Activated CD4-positive, CD25-positive, alpha-beta regulatory T cell treated with anti-CD3 and anti-CD28 coated beads, Interleukin-2, amount 50 U/mL, for 16 hours (primary cell): ENCODE measurements at regions not wholly inside any gene's neighbourhood (a gene's known extent, or its start where the extent isn't known, plus 50 kb on each side); places are given as distances from the start of the nearest gene placed in this dataset.
"Not testable (repeated sequence)": the region's sequence is repeated elsewhere in the genome, so short reads cannot be mapped to it uniquely, and the experiment has no call there.

Experiments used
- DNase-seq: peaks from one replicate; pipeline ENCODE4 v3.0.0-alpha.2; 2020; ENCODE audit warnings: low read depth, low spot score

DNA sequence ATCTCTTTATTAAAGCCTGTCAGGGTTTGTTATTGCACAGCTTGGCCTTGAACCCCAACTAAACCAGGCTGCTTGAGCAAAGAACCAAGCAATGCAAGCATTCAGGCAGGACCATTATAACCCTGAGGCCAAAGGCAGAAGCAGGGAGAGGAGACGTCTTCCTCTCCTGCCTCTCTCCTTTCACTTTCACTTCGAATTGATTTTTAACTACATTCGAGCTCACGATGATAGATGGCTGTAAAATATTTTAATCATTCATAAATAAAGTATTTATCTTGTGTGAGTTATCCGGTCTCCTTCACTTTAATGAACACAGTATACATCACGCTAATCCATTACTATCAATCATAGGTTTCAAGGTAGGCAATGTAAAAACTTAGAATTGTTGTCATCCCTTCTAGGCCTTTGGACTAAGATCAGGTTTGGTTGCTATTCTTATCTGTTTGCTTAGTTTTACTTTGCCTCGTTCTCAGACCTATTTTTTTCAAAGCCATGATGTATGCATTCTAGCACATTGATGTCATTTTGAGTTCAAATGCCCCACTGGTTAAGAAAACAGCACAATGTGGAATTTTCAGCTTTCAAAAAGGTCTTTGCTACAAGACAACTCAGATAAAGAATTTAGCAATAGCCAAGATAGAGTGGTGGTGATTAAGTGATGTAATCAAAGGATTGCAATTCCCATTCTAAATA lies 480.2 kb upstream of the RUNX1 start:
- DNase-seq, result no peak

GRCh38 chr21:35528116-35529042 lies 479.3 kb upstream of the RUNX1 start:
- DNase-seq, result no peak

GRCh38 chr21:35527358-35527757 lies 478.3 kb upstream of the RUNX1 start:
- no peak for DNase-seq

DNA sequence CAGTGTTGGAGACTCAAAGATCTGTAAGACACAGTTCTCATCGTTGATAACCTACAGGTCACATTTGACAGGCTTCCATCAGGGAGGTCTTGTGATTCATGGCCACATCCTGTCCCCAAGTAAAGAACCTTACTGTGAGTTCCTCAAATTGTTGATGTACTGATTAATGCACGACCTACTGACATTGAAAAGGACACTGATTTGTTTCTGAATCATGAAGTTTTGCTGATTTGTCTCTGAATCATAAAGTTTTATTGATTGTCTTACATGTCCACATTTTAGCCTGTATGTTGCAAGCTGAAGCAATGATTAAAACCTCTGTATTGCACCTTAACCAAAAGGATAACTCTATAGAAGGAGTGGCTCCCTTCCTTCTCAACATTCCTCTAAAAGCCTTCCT lies 476.3 kb upstream of the RUNX1 start:
- no peak for DNase-seq

GRCh38 chr21:35521852-35522505 lies 472.9 kb upstream of the RUNX1 start:
- no peak for DNase-seq

GRCh38 chr21:35521293-35521692 lies 472.2 kb upstream of the RUNX1 start:
- no peak for DNase-seq

- DNase-seq, result no peak
These were observed 471.8 kb upstream of the RUNX1 start for GRCh38 chr21:35520856-35521255.

DNA sequence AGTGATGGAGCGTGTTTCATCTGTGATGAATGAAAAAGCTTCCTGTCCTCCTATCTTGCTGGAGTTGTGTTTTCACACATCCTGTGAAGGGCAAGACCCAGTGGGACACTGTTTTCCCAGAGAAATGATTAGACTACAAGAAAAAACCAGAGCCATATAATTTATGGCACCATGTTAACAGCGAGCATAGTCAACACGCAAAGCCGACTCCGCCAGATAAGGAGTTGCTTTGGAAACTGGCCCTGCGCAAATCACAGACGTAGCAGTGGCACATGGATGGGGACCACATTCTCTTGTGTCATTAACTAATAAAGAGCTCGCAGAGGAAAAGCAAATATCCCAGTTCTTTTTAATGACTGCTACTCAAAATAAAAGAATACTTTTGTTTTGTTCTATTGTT lies 471.2 kb upstream of the RUNX1 start:
- DNase-seq, result no peak

DNA sequence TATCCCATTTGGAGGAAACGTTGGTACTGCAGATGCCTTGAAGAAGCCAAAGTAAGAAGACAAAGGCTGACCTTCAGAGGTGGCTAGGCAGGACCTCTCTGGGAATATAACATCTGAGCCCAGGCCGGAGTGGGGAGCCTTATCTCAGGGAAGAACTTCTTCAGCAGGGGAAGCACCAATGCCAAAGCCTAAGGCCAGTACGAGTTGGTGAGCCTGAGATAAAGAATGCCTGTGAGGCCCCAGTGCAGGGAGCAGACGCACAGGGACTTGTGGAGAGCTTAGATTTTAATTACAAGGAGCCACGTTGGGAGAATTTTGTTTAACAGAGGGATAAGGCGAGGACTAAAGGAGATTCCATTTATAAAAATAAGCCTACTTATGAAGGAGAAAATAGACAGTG lies 468.8 kb upstream of the RUNX1 start:
- no peak for DNase-seq

GRCh38 chr21:35516292-35516691 lies 467.2 kb upstream of the RUNX1 start:
- DNase-seq, result not testable (repeated sequence)

DNA sequence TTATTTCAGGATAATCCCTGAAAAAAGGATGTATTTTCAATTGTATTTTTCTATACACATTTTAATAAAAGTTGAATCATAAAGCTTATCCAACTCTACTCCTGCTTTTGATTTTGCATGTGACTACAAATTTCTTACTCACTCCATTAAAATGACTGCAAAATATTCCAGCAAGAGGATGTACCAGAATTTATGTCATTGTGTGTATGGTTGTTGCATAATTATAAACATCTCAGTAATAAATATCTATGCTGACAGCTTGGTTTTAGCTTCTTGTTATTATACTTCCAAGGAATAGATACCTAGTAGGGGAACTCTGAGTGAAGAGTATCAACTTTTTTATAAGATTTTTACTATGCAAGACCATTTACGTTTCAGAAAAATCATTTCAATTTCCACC lies 463.2 kb upstream of the RUNX1 start:
- no peak for DNase-seq

DNA sequence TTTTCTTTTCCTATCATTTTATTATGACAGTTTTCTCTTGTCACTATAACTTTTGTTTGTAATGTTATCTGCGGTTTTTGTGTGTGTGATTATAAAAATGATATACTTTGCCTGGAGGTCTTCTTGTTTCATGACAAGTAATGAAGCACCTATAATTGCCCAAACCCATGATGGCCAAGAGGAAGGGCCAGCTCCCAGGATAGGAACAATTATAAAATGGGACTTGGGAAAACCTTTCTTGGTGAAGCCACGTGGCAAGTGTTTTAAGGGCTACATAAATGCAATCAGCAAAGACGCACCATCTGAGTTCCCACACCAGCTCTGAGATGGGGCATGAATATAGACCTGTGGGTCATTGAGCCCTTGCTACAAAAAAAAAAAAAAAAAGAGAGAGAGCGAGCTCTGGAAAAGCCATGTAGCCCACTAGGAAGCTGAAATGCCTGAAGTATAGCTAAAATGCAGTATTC lies 462.6 kb upstream of the RUNX1 start:
- DNase-seq, result no peak

- DNase-seq, result no peak
These were observed 462.0 kb upstream of the RUNX1 start for GRCh38 chr21:35510957-35511695.

- DNase-seq, result no peak
These were observed 461.2 kb upstream of the RUNX1 start for GRCh38 chr21:35510294-35510693.

GRCh38 chr21:35509001-35509704 lies 460.1 kb upstream of the RUNX1 start:
- DNase-seq, result no peak

DNA sequence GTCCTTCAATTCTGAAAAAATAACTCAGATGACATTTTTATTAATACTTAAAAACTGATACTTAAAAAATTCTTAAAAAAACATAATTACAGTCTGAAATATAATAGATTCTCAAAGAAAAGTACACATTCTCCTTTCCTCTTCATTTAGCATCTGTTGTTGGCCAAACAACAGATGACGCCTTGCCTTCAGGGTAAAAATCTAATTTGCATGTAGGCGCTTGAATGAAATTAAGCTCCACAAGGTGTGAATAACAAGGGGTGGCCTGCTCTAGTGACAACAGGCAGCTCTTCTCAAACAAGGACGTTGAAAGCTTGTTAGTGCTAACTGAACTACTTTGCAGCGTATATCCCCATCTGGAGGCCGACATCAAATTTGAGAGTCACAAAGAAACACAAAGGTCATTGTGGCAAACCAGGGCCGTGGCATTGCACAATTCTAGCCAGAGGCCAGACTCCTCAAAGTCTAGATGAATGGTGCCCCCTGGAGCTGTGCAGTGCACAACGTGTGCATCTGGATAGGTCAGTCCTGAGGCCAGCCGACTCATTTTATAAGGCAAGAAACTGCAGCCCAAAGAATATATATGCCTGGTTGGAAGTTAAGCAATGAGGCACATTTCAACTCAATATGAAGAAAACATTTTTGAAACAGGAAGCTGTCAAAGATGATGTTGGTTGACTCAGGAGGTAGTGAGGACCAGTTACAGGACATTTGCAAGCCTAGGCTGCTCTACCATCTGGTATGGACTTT lies 459.2 kb upstream of the RUNX1 start:
- no peak for DNase-seq

DNA sequence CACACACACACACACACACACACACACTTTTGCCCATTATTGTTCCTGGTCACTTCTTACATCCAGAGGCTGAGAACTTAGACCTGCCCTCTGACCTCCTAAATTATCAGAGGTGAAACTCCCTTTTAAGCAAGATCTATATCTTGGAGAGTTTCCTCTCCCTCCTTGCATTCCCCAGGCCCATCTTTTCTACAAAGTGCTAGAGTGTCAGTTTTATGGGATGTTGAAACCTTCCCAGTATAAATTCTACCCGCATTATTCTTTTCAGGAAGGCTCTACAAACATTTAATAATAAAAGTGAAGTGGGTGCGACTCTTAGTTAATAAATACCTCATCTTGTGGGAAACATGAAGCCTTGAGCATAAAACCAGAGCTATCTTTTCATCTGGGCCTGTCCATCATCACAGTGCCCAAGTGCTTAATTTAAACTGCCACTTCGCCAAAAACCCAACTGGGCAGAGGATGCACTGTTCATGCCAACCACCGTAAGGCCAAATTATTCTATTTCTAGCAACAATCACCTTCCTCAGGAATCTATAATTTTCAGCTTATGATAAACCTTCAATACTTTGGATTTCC lies 458.2 kb upstream of the RUNX1 start:
- DNase-seq, result no peak

- no peak for DNase-seq
These were observed 457.7 kb upstream of the RUNX1 start for GRCh38 chr21:35506771-35507170.

- DNase-seq, result no peak
These were observed 457.2 kb upstream of the RUNX1 start for GRCh38 chr21:35506352-35506751.

- DNase-seq, result no peak
These were observed 455.9 kb upstream of the RUNX1 start for GRCh38 chr21:35504951-35505466.
